DOHH2 (cell line): ENCODE measurements at regions not wholly inside any gene's neighbourhood (a gene's known extent, or its start where the extent isn't known, plus 50 kb on each side); places are given as distances from the start of the nearest gene placed in this dataset.
"Not testable (repeated sequence)": the region's sequence is repeated elsewhere in the genome, so short reads cannot be mapped to it uniquely, and the experiment has no call there.

Experiments
- H3F3A ChIP-seq: fragments of 200-600 bp; sonication (generic), shearing (Covaris generic); 2 replicates; pipeline ENCODE4 v1.6.0; 2016; ENCODE audit warnings: antibody characterized with exemption, mild to moderate bottlenecking; ENCODE audit not compliant: control insufficient read depth, insufficient read depth
- H3K27ac ChIP-seq: fragments of 200-600 bp; sonication (generic); 2 replicates; pipeline ENCODE4 v1.5.1; 2014; ENCODE audit warnings: low read depth, mild to moderate bottlenecking, low read length, moderate library complexity
- H3K27me3 ChIP-seq: fragments of 200-600 bp; sonication (generic); 2 replicates; pipeline ENCODE4 v1.6.1; 2014; ENCODE audit warnings: mild to moderate bottlenecking, low read length, mixed read lengths; ENCODE audit not compliant: control insufficient read depth
- H3K36me3 ChIP-seq: fragments of 200-600 bp; sonication (generic); 2 replicates; pipeline ENCODE4 v1.6.1; 2014; ENCODE audit warnings: mild to moderate bottlenecking, low read length, moderate library complexity, mixed read lengths; ENCODE audit not compliant: control insufficient read depth
- H3K4me1 ChIP-seq: fragments of 200-600 bp; sonication (generic); 2 replicates; pipeline ENCODE4 v1.6.1; 2014; ENCODE audit warnings: mild to moderate bottlenecking, low read length, mixed read lengths; ENCODE audit not compliant: control insufficient read depth
- H3K4me2 ChIP-seq: fragments of 200-600 bp; sonication (generic); 2 replicates; pipeline ENCODE4 v1.6.0; 2014; ENCODE audit warnings: mild to moderate bottlenecking, low read length, moderate library complexity
- H3K4me3 ChIP-seq: fragments of 200-600 bp; sonication (generic); 2 replicates; pipeline ENCODE4 v1.5.1; 2014; ENCODE audit warnings: mild to moderate bottlenecking, low read length, mixed read lengths
- H3K79me2 ChIP-seq: fragments of 200-600 bp; sonication (generic); 2 replicates; pipeline ENCODE4 v1.6.1; 2014; ENCODE audit warnings: mild to moderate bottlenecking, low read length, mixed read lengths; ENCODE audit not compliant: control insufficient read depth
- H3K9me2 ChIP-seq: fragments of 200-600 bp; sonication (generic); replicated peaks from 2 replicates; pipeline ENCODE4 v1.6.1; 2014; ENCODE audit warnings: mild to moderate bottlenecking, low read length, mixed read lengths; ENCODE audit not compliant: control insufficient read depth
- H3K9me3 ChIP-seq: fragments of 200-600 bp; sonication (generic); 2 replicates; pipeline ENCODE4 v1.6.1; 2014; ENCODE audit warnings: antibody characterized with exemption, low read length, mixed read lengths; ENCODE audit not compliant: control insufficient read depth, insufficient read depth
- H4K20me1 ChIP-seq: fragments of 200-600 bp; sonication (generic); 2 replicates; pipeline ENCODE4 v1.6.0; 2014; ENCODE audit warnings: low read depth, mild to moderate bottlenecking, antibody characterized with exemption, low read length, moderate library complexity; ENCODE audit not compliant: control insufficient read depth, insufficient read depth
- EZH2phosphoT487 ChIP-seq: fragments of 200-600 bp; sonication (generic); IDR thresholded peaks from 2 replicates; pipeline ENCODE4 v1.6.1; 2017; ENCODE audit warnings: borderline replicate concordance, mild to moderate bottlenecking, antibody characterized with exemption, low read length, moderate library complexity, mixed read lengths
- TF ChIP-seq, protein P1 (sequence below): fragments of 200-600 bp; sonication (generic); IDR thresholded peaks from one replicate; pipeline ENCODE4 v1.5.1; 2014; ENCODE audit warnings: antibody characterized with exemption, mild to moderate bottlenecking, low read depth, low read length; ENCODE audit not compliant: poor library complexity, severe bottlenecking

DNA sequence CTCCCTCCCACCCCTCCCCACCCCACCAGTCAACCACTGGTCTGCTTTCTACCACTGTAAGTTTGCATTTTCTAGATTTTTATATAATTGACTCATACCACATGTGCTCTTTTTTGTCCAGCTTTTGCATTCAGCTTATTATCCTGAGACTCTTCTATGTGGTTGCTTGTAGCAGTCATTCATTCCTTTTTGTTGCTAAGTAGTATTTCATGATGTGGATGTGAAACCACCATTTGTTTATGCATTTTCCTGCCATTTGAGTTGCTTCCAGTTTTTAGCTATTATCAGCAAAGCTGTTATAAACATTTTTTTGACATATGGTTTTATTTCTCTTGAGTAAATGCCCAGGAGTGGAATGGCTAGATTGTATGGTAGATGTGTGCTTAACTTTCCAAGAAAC is 77.0 kb upstream of the FGF3 start:
- Histone ChIP-seq H3K27ac (no peak overlapping the region), H3K79me2 (no peaks in the 10 kb centered on the region), H3F3A (no peaks in the 10 kb centered on the region), H3K4me1 (no peaks in the 10 kb centered on the region; the same call in 1 of the 2 replicates), H3K4me2 (no peak overlapping the region), H3K9me2 (no peaks in the 10 kb centered on the region), H3K9me3 (no peaks in the 10 kb centered on the region), H3K27me3 (no peaks in the 10 kb centered on the region), H3K36me3 (no peaks in the 10 kb centered on the region), H4K20me1 (no peaks in the 10 kb centered on the region), H3K4me3 (no peak overlapping the region)
- TF ChIP-seq EZH2phosphoT487: no peak
- TF ChIP-seq, protein P1, sequence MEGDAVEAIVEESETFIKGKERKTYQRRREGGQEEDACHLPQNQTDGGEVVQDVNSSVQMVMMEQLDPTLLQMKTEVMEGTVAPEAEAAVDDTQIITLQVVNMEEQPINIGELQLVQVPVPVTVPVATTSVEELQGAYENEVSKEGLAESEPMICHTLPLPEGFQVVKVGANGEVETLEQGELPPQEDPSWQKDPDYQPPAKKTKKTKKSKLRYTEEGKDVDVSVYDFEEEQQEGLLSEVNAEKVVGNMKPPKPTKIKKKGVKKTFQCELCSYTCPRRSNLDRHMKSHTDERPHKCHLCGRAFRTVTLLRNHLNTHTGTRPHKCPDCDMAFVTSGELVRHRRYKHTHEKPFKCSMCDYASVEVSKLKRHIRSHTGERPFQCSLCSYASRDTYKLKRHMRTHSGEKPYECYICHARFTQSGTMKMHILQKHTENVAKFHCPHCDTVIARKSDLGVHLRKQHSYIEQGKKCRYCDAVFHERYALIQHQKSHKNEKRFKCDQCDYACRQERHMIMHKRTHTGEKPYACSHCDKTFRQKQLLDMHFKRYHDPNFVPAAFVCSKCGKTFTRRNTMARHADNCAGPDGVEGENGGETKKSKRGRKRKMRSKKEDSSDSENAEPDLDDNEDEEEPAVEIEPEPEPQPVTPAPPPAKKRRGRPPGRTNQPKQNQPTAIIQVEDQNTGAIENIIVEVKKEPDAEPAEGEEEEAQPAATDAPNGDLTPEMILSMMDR: no peak

DNA sequence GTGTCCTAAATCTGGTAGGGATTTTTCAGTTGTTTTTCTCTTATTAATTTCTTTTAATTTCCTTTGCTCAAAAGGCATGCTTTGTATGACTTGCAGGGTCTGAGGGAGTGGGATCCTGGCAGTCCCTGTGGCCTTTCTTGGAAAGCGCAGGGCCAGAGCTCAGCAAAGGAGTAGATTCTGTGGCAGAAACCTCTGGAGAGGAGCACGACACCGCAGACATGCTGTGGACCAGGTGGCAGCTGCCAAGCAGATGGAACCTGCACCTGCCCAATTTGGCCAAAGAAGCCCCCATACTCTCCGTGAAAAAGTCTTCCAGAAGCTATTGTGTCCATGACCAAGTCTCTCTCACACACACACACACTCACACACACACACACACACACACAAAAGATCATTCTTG is 78.9 kb upstream of the FGF3 start:
- Histone ChIP-seq H3K27ac (no peak overlapping the region), H3K4me3 (no peak overlapping the region), H3K36me3 (no peaks in the 10 kb centered on the region), H3K9me2 (no peaks in the 10 kb centered on the region), H3F3A (no peaks in the 10 kb centered on the region), H3K79me2 (no peaks in the 10 kb centered on the region), H4K20me1 (no peaks in the 10 kb centered on the region), H3K27me3 (no peaks in the 10 kb centered on the region), H3K9me3 (no peaks in the 10 kb centered on the region), H3K4me1 (no peaks in the 10 kb centered on the region), H3K4me2 (no peak overlapping the region)
- TF ChIP-seq, protein P1: no peak
- TF ChIP-seq EZH2phosphoT487: no peak

DNA sequence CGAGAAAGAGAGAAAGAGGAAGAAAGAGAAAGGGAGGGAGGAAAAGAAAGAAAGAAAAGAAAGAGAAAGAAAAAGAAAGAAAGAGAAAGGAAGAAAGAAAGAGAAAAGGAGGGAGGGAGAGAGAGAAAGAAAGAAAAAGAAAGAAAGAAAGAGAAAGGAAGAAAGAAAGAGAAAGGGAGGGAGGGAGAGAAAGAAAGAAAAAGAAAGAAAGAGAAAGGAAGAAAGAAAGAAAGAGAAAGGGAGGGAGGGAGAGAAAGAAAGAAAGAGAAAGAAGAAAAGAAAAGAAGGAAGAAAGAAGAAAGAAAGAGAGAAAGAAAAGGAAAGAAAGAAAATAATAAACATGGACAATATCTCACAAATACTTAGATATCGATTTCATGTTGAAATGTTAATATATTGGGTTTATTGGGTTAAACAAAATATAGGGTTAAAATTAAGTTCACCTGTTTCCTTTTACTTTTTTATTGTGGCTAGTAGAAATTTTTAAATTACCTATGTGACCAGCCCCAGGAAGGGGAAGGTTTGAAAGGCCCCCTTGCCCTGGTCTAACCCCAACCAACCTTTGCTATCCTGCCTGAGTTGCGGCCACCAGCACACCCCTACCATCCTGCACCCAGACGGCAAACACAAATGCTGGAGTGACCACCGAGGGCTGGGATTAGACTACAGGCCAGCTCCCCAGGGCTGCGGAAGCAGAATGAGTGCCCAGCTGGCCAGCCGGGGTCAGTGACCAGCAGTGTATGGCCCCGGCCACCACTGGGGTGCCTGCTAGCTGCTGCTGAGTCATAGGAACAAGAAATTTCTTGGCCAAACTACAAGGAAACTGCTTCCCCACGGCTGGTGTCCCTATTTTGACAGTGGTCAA is 81.0 kb upstream of the FGF3 start:
- Histone ChIP-seq H3K27ac (no peak overlapping the region), H3K4me1 (no peaks in the 10 kb centered on the region), H3K4me2 (no peak overlapping the region), H4K20me1 (no peaks in the 10 kb centered on the region), H3K27me3 (no peaks in the 10 kb centered on the region), H3K36me3 (no peaks in the 10 kb centered on the region), H3K9me3 (no peaks in the 10 kb centered on the region), H3K79me2 (no peaks in the 10 kb centered on the region), H3F3A (no peaks in the 10 kb centered on the region), H3K9me2 (no peaks in the 10 kb centered on the region), H3K4me3 (no peak overlapping the region)
- TF ChIP-seq, protein P1: no peak
- no peak for TF ChIP-seq EZH2phosphoT487

DNA sequence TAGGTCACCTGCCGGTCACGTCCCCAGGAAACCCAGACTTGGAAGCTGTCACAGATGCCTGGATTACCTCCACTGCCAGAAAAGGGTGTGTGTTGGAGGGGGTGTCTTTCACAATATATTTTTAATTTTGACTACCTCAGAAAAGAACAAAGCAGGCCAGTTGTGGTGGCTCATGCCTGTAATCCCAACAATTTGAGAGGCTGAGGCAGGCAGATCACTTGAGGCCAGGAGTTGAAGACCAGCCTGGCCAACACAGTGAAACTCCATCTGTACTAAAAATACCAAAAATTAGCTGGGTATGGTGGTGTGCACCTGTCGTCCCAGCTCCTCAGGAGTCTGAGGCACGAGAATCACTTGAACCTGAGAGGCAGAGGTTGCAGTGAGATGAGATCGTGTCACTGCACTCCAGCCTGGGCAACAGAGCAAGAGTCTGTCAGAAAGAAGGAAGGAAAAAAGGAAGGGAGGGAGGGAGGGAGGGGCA is 81.6 kb upstream of the FGF3 start:
- H3K27ac ChIP-seq, H4K20me1 ChIP-seq, H3K9me3 ChIP-seq, H3K4me2 ChIP-seq, H3K9me2 ChIP-seq, H3K4me3 ChIP-seq, H3K27me3 ChIP-seq, H3K36me3 ChIP-seq, H3K4me1 ChIP-seq, H3K79me2 ChIP-seq, H3F3A ChIP-seq: not testable (repeated sequence)
